Liver (tissue), 8 donors: ENCODE measurements at regions not wholly inside any gene's neighbourhood (a gene's known extent, or its start where the extent isn't known, plus 50 kb on each side); places are given as distances from the start of the nearest gene placed in this dataset.

Experiments used
- DNase-seq: peaks from one replicate; pipeline ENCODE4 v3.0.0-alpha.2; 2017; ENCODE audit warnings: low spot score
- H3K27ac ChIP-seq, 2 donors: one replicate each; pipeline ENCODE4 v1.7.0; 2013; ENCODE audit warnings: inconsistent platforms in 2 of 2, low read length in 2 of 2, control low read depth in 1 of 2, low read depth in 1 of 2, mild to moderate bottlenecking in 1 of 2
- H3K27me3 ChIP-seq, 4 donors: one replicate each; pipeline versions ENCODE4 v1.6.1 to v1.7.0; 2013; ENCODE audit warnings: low read length in 3 of 4, inconsistent platforms in 1 of 4, mild to moderate bottlenecking in 1 of 4, moderate library complexity in 1 of 4; ENCODE audit not compliant: control insufficient read depth in 4 of 4, insufficient read depth in 4 of 4
- H3K36me3 ChIP-seq, 4 donors: one replicate each; pipeline versions ENCODE4 v1.6.1 to v1.7.0; 2013; ENCODE audit warnings: low read length in 3 of 4, mild to moderate bottlenecking in 3 of 4, low read depth in 1 of 4, moderate library complexity in 1 of 4; ENCODE audit not compliant: control insufficient read depth in 4 of 4, insufficient read depth in 3 of 4
- H3K4me1 ChIP-seq, 4 donors: one replicate each; pipeline versions ENCODE4 v1.6.1 to v1.7.0; 2013; ENCODE audit warnings: low read length in 3 of 4, mild to moderate bottlenecking in 3 of 4, moderate library complexity in 1 of 4; ENCODE audit not compliant: control insufficient read depth in 4 of 4, insufficient read depth in 4 of 4
- H3K4me3 ChIP-seq, 3 donors: one replicate each; pipeline versions ENCODE4 v1.6.1 to v1.7.0; 2013; ENCODE audit warnings: low read length in 3 of 3, control low read depth in 1 of 3, low read depth in 1 of 3, mild to moderate bottlenecking in 1 of 3
- H3K9ac ChIP-seq, 2 donors: one replicate each; pipeline ENCODE4 v1.7.0; 2013; ENCODE audit warnings: low read length in 2 of 2, mild to moderate bottlenecking in 2 of 2, moderate library complexity in 2 of 2, control low read depth in 1 of 2, low read depth in 1 of 2
- H3K9me3 ChIP-seq, 4 donors: one replicate each; pipeline versions ENCODE4 v1.6.1 to v1.7.0; 2013; ENCODE audit warnings: low read length in 3 of 4; ENCODE audit not compliant: control insufficient read depth in 4 of 4
- ATF3 ChIP-seq: IDR thresholded peaks from 2 replicates; pipeline ENCODE4 v1.6.1; 2016; ENCODE audit warnings: antibody characterized with exemption
- CTCF ChIP-seq: fragments of 150-350 bp; IDR thresholded peaks from 2 replicates; pipeline ENCODE4 v1.5.1; 2017; ENCODE audit warnings: improper control_type of control experiment, low read depth, low read length; ENCODE audit not compliant: missing input control
- EGR1 ChIP-seq, 2 donors: IDR thresholded peaks; 2 replicates each; pipeline ENCODE4 v1.6.1; 2016 to 2018; ENCODE audit warnings: antibody characterized with exemption in 2 of 2, low read depth in 2 of 2
- FOXA2 ChIP-seq: IDR thresholded peaks from 2 replicates; pipeline ENCODE4 v1.6.1; 2016; ENCODE audit warnings: antibody characterized with exemption
- GABPA ChIP-seq, 2 donors: IDR thresholded peaks in 1 of 2; conservative IDR thresholded peaks in 1 of 2; 2 replicates each; pipeline ENCODE4 v1.6.1; 2016; ENCODE audit warnings: antibody characterized with exemption in 2 of 2, mild to moderate bottlenecking in 1 of 2, moderate library complexity in 1 of 2
- HNF4A ChIP-seq, 2 donors: conservative IDR thresholded peaks; 2 replicates each; pipeline ENCODE4 v1.6.1; 2016; ENCODE audit warnings: antibody characterized with exemption in 2 of 2, mild to moderate bottlenecking in 2 of 2
- HNF4G ChIP-seq: IDR thresholded peaks from 2 replicates; pipeline ENCODE4 v1.6.1; 2016; ENCODE audit warnings: antibody characterized with exemption
- MAX ChIP-seq: IDR thresholded peaks from 2 replicates; pipeline ENCODE4 v1.6.1; 2016; ENCODE audit warnings: antibody characterized with exemption
- NR2F2 ChIP-seq: IDR thresholded peaks from 2 replicates; pipeline ENCODE4 v1.6.1; 2016; ENCODE audit warnings: antibody characterized with exemption
- REST ChIP-seq: IDR thresholded peaks from 2 replicates; pipeline ENCODE4 v1.6.1; 2016; ENCODE audit warnings: antibody characterized with exemption, mild to moderate bottlenecking
- RXRA ChIP-seq, 2 donors: IDR thresholded peaks; 2 replicates each; pipeline ENCODE4 v1.6.1; 2017 to 2018; ENCODE audit warnings: antibody characterized with exemption in 2 of 2, mild to moderate bottlenecking in 1 of 2
- SP1 ChIP-seq: IDR thresholded peaks from 2 replicates; pipeline ENCODE4 v1.6.1; 2018; ENCODE audit warnings: antibody characterized with exemption, mild to moderate bottlenecking
- TAF1 ChIP-seq: conservative IDR thresholded peaks from 2 replicates; pipeline ENCODE4 v1.6.1; 2016; ENCODE audit warnings: antibody characterized with exemption, mild to moderate bottlenecking
- ZBTB33 ChIP-seq: IDR thresholded peaks from 2 replicates; pipeline ENCODE4 v1.6.1; 2016; ENCODE audit warnings: antibody characterized with exemption
- WGBS: extraction: QIAGEN DNeasy Blood & Tissue Kit; methylation state at CpG from one replicate; pipeline ENCODE4 v1.1.7; 2013; 5-methylcytosine and 5-hydroxymethylcytosine counted together
- donor health status: healthy.
- donor health status: healthy.
- donor health status: healthy.
- donor health status: healthy.
- donor health status: healthy.

GRCh38 chr16:35562919-35563318, 2103.5 kb downstream of the TP53TG3F start:
- peaks cover 0 to 3% (median under 1%) of the 10 kb centered on the region in 4 donors for H3K9me3 ChIP-seq
- no peaks in the 10 kb centered on the region for H3K36me3 ChIP-seq
- H3K4me3 ChIP-seq = no peak overlapping the region
- TF ChIP-seq MAX (no peak), ZBTB33 (no peak), GABPA (IDR thresholded peaks at IDR 0.05 in 1 of 2, conservative IDR thresholded peaks at IDR 0.05 in 1 of 2) (no peak), CTCF (no peak), ATF3 (no peak)
- WGBS = 55% methylated on average over 1 of the region's 1 CpG
- DNase-seq = no peak
- H3K4me1 ChIP-seq = no peaks in the 10 kb centered on the region
- no peaks in the 10 kb centered on the region for H3K27me3 ChIP-seq
- no peak overlapping the region for H3K9ac ChIP-seq
- no peak overlapping the region for H3K27ac ChIP-seq

GRCh38 chr16:35564148-35564547, 2104.7 kb downstream of the TP53TG3F start:
- TF ChIP-seq EGR1 (IDR thresholded peaks at IDR 0.05; ENCODE audit: low read depth in 2 of 2) (no peak), RXRA (IDR thresholded peaks at IDR 0.05) (no peak), NR2F2 (no peak), HNF4A (conservative IDR thresholded peaks at IDR 0.05) (no peak), SP1 (no peak), HNF4G (no peak)
- H3K27ac ChIP-seq = no peak overlapping the region
- DNase-seq = no peak
- H3K4me1 ChIP-seq = no peaks in the 10 kb centered on the region
- no peaks in the 10 kb centered on the region for H3K27me3 ChIP-seq
- no peaks in the 10 kb centered on the region for H3K36me3 ChIP-seq
- peaks cover 0 to 4% (median under 1%) of the 10 kb centered on the region in 4 donors for H3K9me3 ChIP-seq
- H3K9ac ChIP-seq = no peak overlapping the region
- no peak overlapping the region for H3K4me3 ChIP-seq
- 84% methylated on average over 3 of the region's 3 CpGs for WGBS

GRCh38 chr16:35564889-35565288, 2105.5 kb downstream of the TP53TG3F start:
- H3K4me3 ChIP-seq = no peak overlapping the region
- H3K9me3 ChIP-seq = peaks cover 0 to 2% (median under 1%) of the 10 kb centered on the region in 4 donors
- DNase-seq = no peak
- no peaks in the 10 kb centered on the region for H3K4me1 ChIP-seq
- 70% methylated on average over 1 of the region's 1 CpG for WGBS
- no peak overlapping the region for H3K9ac ChIP-seq
- H3K36me3 ChIP-seq = no peaks in the 10 kb centered on the region
- H3K27ac ChIP-seq = no peak overlapping the region
- no peaks in the 10 kb centered on the region for H3K27me3 ChIP-seq
- TF ChIP-seq NR2F2 = no peak
- no peak for TF ChIP-seq FOXA2
- TF ChIP-seq SP1 = no peak
- TF ChIP-seq REST = no peak
- TF ChIP-seq MAX = no peak
- TF ChIP-seq CTCF = no peak
- TF ChIP-seq GABPA (IDR thresholded peaks at IDR 0.05 in 1 of 2, conservative IDR thresholded peaks at IDR 0.05 in 1 of 2) = no peak
- no peak for TF ChIP-seq EGR1 (IDR thresholded peaks at IDR 0.05; ENCODE audit: low read depth in 2 of 2)
- TF ChIP-seq TAF1 = no peak
- TF ChIP-seq ZBTB33 = no peak
- TF ChIP-seq HNF4A (conservative IDR thresholded peaks at IDR 0.05) = no peak
- TF ChIP-seq HNF4G = no peak
